COR-L47 (cell line): ENCODE measurements at regions not wholly inside any gene's neighbourhood (a gene's known extent, or its start where the extent isn't known, plus 50 kb on each side); places are given as distances from the start of the nearest gene placed in this dataset.

ENCODE experiments used
- DNase-seq: peaks from one replicate; lab custom pipeline; 2025; lab: John Stamatoyannopoulos, UW

GRCh38 chr12:85352016-85352415, 72.0 kb downstream of the ALX1 start:
- no peak for DNase-seq

DNA sequence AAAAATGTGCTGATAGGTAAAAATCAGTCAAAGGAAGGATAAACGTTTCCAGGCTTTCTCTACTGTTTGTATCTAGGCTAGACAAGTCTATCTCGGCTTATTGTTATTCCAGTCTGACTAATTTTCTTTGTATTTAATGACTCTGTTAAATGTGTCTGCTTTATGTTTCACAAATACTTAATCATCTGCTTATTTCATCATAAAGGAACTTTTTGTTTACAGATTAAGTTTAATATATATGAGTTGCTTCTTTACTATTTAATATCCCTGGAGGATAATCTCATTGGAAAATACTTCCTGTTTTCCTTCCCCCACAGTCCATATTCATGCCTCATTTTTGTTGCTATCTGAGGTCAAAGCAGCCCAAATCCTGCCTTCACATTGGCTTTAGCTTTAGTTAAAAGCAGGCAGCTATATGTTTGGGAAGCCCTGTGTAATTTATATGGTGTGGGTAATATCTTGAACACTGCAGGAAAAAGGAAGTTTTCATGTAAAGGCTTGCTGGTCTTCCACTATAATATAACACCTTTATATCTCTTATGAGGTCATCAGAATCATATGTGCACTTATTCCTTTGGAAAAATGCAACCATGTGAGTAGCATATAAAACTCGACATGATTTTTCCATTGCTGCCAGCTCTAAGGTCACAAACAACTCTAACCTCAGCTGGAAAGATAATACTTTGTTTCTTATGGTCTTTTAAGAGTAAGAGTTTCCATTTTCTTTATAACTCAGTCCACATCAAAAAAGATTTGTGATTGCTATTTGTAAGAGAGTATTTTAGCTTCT, 76.8 kb downstream of the ALX1 start:
- DNase-seq, result no peak

- no peak for DNase-seq
These were observed 77.6 kb downstream of the ALX1 start for GRCh38 chr12:85357609-85358008.

- DNase-seq, result no peak
These were observed 78.7 kb downstream of the ALX1 start for GRCh38 chr12:85358715-85359114.

DNA sequence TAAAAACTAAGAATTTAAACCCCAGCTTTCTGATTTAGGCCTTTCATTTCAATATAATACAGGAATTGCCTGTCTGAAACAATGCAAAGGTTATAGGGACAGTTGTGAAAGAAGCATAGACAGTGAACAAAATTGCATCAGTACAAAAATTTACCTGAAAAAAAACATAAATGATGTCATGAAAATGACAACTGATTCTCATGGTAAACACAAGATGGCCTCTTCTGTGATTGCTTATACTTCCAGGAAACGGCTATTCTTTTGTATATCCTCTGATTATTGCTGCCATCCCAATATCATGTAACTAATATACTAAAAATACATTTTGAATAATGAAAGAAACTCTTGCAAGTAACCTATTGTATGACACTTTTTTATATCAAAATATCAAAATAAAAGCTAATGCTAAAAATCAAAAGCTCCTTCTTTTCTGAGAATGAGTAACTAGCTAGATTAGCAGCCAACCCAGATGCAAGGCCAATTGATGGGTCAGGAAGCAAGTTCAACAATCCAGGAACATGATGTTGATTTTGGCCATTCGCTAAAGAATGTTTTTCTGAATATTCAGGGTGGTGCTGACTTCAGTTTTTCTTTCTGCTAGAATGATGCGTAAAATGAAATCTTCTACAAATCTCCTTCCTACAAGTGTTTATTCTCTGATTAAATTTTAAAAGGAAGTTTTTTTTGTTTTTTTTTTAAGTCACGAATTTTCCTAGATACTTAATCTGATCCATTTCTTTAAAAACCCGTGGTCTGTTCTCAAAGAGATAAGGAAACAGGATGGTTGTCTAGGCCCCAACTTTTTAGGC, 83.6 kb downstream of the ALX1 start:
- no peak for DNase-seq

DNA sequence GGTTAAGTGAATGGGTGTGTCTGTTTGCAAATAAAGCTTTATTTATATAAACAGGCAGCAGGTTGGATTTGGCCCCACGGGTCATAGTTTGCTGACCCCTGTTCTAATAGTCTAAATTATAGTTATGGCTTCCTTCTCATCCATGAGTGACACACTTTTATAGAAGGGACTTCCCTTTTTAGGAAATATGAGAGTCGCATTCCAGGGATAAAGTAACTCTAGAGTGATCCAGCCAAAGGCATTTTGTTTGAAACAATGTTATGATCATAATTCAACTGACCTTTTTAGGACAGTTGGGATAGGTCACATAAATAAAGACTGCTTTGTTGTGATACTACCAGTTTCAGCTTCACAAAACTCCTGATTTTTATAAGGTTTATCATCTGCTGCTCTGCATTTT, 87.9 kb downstream of the ALX1 start:
- no peak for DNase-seq

DNA sequence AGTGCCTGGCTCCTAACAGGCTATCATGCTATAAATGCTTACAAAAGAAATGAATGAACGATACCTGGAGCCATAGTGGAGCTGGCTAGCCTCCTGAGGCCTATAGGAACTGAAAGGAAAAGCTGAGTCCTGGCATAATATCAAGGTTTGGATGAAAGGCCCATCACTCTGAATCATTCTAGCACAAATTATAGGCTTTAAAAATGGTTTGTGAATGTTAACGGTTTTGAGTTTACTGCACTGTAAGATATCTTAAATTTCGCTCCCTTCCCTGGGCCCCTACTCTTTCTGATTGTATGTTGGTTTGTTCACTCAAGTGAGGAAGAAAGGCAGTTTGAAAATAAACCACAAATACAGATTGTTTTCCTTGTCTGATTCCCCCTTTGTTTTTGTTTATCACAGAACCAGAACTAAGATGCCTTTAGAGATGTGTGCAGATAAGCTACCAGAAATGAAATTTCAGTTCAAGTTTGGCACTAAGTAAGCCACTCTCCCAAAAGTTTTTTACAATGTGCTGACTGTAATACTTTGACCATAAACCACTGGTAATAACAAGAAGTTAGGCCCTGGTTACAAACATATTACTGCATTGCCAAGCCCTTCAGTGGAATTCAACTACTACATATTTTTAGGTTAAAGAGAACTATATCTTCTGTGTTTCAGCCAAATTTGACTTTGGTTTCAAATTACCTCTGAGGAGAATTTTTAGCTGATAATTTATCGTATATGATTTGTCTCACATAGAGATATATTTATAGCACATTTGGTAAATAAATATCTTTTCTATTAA, 89.5 kb downstream of the ALX1 start:
- no peak for DNase-seq

- no peak for DNase-seq
These were observed 93.0 kb downstream of the ALX1 start for GRCh38 chr12:85373045-85373444.

- no peak for DNase-seq
These were observed 95.0 kb downstream of the ALX1 start for GRCh38 chr12:85374981-85375380.

- no peak for DNase-seq
These were observed 105.4 kb downstream of the ALX1 start for GRCh38 chr12:85385406-85385805.

- DNase-seq, result peak; percentile 4
These were observed 110.2 kb downstream of the ALX1 start for GRCh38 chr12:85390266-85390665.

- no peak for DNase-seq
These were observed 112.5 kb downstream of the ALX1 start for GRCh38 chr12:85392508-85392907.

GRCh38 chr12:85393606-85394005, 113.6 kb downstream of the ALX1 start:
- DNase-seq, result no peak

DNA sequence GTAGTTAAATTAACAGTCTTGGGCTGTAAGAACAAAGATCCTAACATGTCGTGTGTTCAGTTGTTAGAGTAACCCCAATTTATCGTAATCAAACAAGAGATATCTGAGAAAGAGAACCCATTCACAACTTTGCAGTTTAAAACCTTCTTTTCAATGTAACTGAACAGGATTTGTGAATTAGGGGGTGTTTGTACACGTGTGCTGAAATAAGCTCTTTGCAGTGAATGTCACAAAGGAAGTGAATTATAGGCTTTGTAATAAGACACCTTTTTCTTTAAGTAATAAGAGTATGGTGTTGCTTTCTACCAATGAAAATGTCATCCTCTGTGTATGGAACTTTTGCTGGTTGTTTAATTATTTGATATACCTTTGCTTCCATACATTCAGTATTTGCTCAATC, 114.0 kb downstream of the ALX1 start:
- no peak for DNase-seq

DNA sequence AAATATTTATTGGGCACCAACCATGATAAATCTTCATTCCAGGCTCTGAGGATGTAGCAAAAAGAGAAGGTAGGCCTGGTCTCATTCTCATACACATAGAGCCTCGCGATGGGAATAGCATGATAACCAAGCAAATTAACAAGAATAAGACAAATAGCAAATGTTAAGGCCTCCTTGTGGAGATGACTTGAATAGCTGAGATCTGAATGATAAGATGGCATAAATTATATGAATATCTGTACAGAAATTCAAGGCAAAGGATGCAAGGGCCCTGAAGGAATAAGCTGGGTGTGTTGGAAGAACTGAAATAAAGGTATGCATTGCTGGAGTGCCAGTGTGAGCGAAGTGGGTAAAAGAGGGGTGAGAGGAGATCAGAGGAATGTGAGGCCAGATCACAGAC, 114.8 kb downstream of the ALX1 start:
- DNase-seq, result no peak

GRCh38 chr12:85405262-85405661, 125.2 kb downstream of the ALX1 start:
- no peak for DNase-seq

DNA sequence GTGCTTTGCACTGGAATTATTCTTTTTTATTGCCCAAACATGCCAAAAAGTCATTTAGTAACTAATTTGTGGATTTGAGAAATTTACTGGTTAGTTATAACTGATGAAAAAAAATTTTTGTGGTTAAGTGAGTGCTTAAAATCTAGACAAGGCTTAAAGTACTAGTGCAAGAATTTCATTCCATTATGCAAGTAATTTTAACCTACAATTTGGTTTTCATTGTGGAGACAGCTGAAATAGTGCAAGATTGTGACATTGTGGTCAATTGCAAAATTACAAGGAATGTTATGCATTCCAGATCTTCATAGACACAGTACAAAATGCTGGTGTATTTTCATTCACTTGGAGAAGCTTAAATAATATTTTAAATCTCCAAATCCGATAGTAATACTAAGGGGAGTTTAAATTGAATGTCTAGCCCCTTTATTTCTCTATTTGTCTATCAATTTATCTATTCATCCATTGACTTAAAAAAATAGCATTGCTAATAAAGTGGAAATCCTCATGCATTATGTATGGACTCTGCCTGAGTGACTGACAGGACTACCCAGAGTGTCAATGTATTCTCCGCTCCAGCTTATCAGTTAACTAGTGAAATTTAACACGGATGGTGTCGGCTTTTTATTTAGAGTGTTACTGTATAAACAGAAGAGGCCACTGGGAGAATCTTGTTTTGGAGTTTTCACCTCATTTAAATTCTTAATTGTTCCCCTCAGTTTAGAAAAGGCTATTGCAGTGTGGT, 125.9 kb downstream of the ALX1 start:
- no peak for DNase-seq

- no peak for DNase-seq
These were observed 133.2 kb downstream of the ALX1 start for GRCh38 chr12:85413266-85413665.

GRCh38 chr12:85422762-85423161, 142.7 kb downstream of the ALX1 start:
- no peak for DNase-seq

GRCh38 chr12:85423947-85424346, 143.9 kb downstream of the ALX1 start:
- no peak for DNase-seq

DNA sequence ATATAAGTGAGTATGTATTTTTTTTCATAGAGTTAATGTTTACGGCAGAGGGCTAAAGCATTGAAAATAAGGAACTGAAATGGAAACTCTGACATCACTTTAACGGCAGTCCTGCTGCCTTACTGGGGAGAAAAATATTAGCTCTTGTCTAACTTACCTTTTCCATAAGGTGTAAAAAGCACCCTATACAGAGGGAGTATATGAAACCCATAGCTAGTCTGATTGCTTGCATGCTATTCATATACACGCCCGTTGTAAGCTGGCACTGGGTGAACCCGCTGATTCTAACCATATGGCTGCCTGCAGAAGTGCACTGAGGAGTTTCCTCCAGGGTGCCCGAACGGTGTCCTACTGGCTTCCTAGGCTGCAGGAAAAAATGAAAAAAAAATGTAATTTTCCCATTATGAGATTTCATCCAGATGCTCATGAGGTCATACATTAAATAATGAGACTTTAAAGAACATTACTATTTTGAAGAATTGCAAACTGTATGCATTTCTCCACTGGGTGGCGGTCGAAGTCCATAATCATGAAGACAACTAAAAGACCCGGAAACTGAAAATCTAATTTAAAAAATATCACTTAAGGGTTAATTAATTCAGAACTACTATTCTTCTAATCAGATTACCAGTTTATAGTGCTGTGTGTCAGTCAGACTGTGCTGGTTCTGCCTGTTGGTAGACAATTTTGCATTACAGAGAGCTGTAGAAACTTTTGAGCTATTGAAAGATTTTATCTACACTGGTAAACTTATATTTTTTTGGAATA, 144.7 kb downstream of the ALX1 start:
- DNase-seq, result no peak
